ENCODE measurements at regions not wholly inside any gene's neighbourhood (a gene's known extent, or its start where the extent isn't known, plus 50 kb on each side); places are given as distances from the start of the nearest gene placed in this dataset.

GRCh38 chr6:170110201-170111140, 180.4 kb downstream of the DLL1 start:
- peak; percentile 13 for DNase-seq

GRCh38 chr6:170108890-170109587, 181.8 kb downstream of the DLL1 start:
- peak; percentile 5 for DNase-seq

- DNase-seq = peak; percentile 8
Measured at GRCh38 chr6:170108456-170108855, 182.4 kb downstream of the DLL1 start.

GRCh38 chr6:170107606-170108222, 183.2 kb downstream of the DLL1 start:
- DNase-seq = no peak

- DNase-seq = peak; percentile 9
Measured at GRCh38 chr6:170106906-170107525, 183.9 kb downstream of the DLL1 start.

GRCh38 chr6:170102582-170103481, 188.0 kb downstream of the DLL1 start:
- DNase-seq = peak; percentile 14

GRCh38 chr6:170102038-170102437, 188.8 kb downstream of the DLL1 start:
- peak; percentile 14 for DNase-seq

GRCh38 chr6:170101281-170102035, 189.4 kb downstream of the DLL1 start:
- DNase-seq = peak; percentile 17

- peak; percentile 4 for DNase-seq
Measured at GRCh38 chr6:170100046-170100445, 190.8 kb downstream of the DLL1 start.

GRCh38 chr6:170099387-170099786, 191.5 kb downstream of the DLL1 start:
- no peak for DNase-seq

- DNase-seq = peak; percentile 6
Measured at GRCh38 chr6:170098428-170099170, 192.3 kb downstream of the DLL1 start.

GRCh38 chr6:170097505-170098427, 193.1 kb downstream of the DLL1 start:
- peak; percentile 16 for DNase-seq

GRCh38 chr6:170096803-170097504, 193.9 kb downstream of the DLL1 start:
- peak; percentile 18 for DNase-seq

- DNase-seq = peak; percentile 28
Measured at GRCh38 chr6:170096191-170096802, 194.6 kb downstream of the DLL1 start.

- peak; percentile 15 for DNase-seq
Measured at GRCh38 chr6:170095273-170095981, 195.5 kb downstream of the DLL1 start.

- peak; percentile 6 for DNase-seq
Measured at GRCh38 chr6:170094686-170095272, 196.1 kb downstream of the DLL1 start.
